ENCODE measurements at regions not wholly inside any gene's neighbourhood (a gene's known extent, or its start where the extent isn't known, plus 50 kb on each side); places are given as distances from the start of the nearest gene placed in this dataset.
A peak's percentile ranks its signal among the peaks of the same experiment; 100 is the strongest.

GRCh38 chr3:182709306-182709705 lies 84.0 kb upstream of the ATP11B start:
- Histone ChIP-seq H3K9me3 (ENCODE audit: control extremely low read depth in 1 of 5, control insufficient read depth in 4 of 5, insufficient read depth in 2 of 5, low read depth in 1 of 5, low read length in 4 of 5) (no peaks in the 10 kb centered on the region), H3K4me1 (ENCODE audit: control extremely low read depth in 1 of 4, control insufficient read depth in 4 of 4, insufficient read depth in 4 of 4, low read length in 3 of 4) (peaks cover 0 to 3% (median 2%) of the 10 kb centered on the region in 4 experiments), H3K4me3 (ENCODE audit: control insufficient read depth in 1 of 7, extremely low read depth in 1 of 7, insufficient read depth in 4 of 7, low read depth in 2 of 7, low read length in 6 of 7) (no peak overlapping the region), H3K27me3 (replicated peaks in 2 of 5; ENCODE audit: control insufficient read depth in 4 of 5, insufficient read depth in 5 of 5, low read length in 4 of 5) (no peaks in the 10 kb centered on the region), H3K27ac (ENCODE audit: insufficient read depth in 1 of 2, low read depth in 1 of 2, low read length in 2 of 2, poor library complexity in 1 of 2, severe bottlenecking in 2 of 2) (no peak overlapping the region), H3K36me3 (ENCODE audit: control insufficient read depth in 4 of 4, insufficient read depth in 4 of 4, low read length in 3 of 4) (no peaks in the 10 kb centered on the region)
- POLR2A ChIA-PET, result no interaction called here
- no peak for DNase-seq
- CTCF ChIA-PET, result interaction anchor here (0.6 to 2.3 kb wide), 5 partner anchors 10 to 128 kb away, joined by 3 to 8 read pairs (median 4); no protein-coding TSS in a partner anchor
- WGBS (ENCODE audit: insufficient coverage), result 87% methylated on average over 6 of the region's 6 CpGs

- Histone ChIP-seq H3K27ac (ENCODE audit: insufficient read depth in 1 of 2, low read depth in 1 of 2, low read length in 2 of 2, poor library complexity in 1 of 2, severe bottlenecking in 2 of 2) (no peak overlapping the region), H3K27me3 (replicated peaks in 2 of 5; ENCODE audit: control insufficient read depth in 4 of 5, insufficient read depth in 5 of 5, low read length in 4 of 5) (no peaks in the 10 kb centered on the region), H3K9me3 (ENCODE audit: control extremely low read depth in 1 of 5, control insufficient read depth in 4 of 5, insufficient read depth in 2 of 5, low read depth in 1 of 5, low read length in 4 of 5) (no peaks in the 10 kb centered on the region), H3K4me1 (ENCODE audit: control extremely low read depth in 1 of 4, control insufficient read depth in 4 of 4, insufficient read depth in 4 of 4, low read length in 3 of 4) (peaks cover 0 to 5% (median 3%) of the 10 kb centered on the region in 4 experiments), H3K36me3 (ENCODE audit: control insufficient read depth in 4 of 4, insufficient read depth in 4 of 4, low read length in 3 of 4) (no peaks in the 10 kb centered on the region), H3K4me3 (ENCODE audit: control insufficient read depth in 1 of 7, extremely low read depth in 1 of 7, insufficient read depth in 4 of 7, low read depth in 2 of 7, low read length in 6 of 7) (no peak overlapping the region)
- peak; percentile 24 to 59 (median 49) for DNase-seq
- WGBS (ENCODE audit: insufficient coverage), result 47% methylated on average over 3 of the region's 7 CpGs
- ChIA-PET POLR2A (no interaction called here), CTCF (interaction anchor here (1.3 to 8.3 kb wide), 9 partner anchors 9 to 468 kb away, joined by 3 to 67 read pairs (median 6); no protein-coding TSS in a partner anchor)
Measured at GRCh38 chr3:182710557-182711157, 82.6 kb upstream of the ATP11B start.

- WGBS (ENCODE audit: insufficient coverage), result 96% methylated on average over 3 of the region's 3 CpGs
Measured at GRCh38 chr3:182711261-182711683, 82.0 kb upstream of the ATP11B start.

GRCh38 chr3:182711853-182712252 lies 81.5 kb upstream of the ATP11B start:
- Histone ChIP-seq H3K27me3 (replicated peaks in 2 of 5; ENCODE audit: control insufficient read depth in 4 of 5, insufficient read depth in 5 of 5, low read length in 4 of 5) (no peaks in the 10 kb centered on the region), H3K4me1 (ENCODE audit: control extremely low read depth in 1 of 4, control insufficient read depth in 4 of 4, insufficient read depth in 4 of 4, low read length in 3 of 4) (peaks cover 2 to 14% (median 9%) of the 10 kb centered on the region in 4 experiments), H3K36me3 (ENCODE audit: control insufficient read depth in 4 of 4, insufficient read depth in 4 of 4, low read length in 3 of 4) (no peaks in the 10 kb centered on the region), H3K4me3 (ENCODE audit: control insufficient read depth in 1 of 7, extremely low read depth in 1 of 7, insufficient read depth in 4 of 7, low read depth in 2 of 7, low read length in 6 of 7) (no peak overlapping the region), H3K9me3 (ENCODE audit: control extremely low read depth in 1 of 5, control insufficient read depth in 4 of 5, insufficient read depth in 2 of 5, low read depth in 1 of 5, low read length in 4 of 5) (no peaks in the 10 kb centered on the region), H3K27ac (ENCODE audit: insufficient read depth in 1 of 2, low read depth in 1 of 2, low read length in 2 of 2, poor library complexity in 1 of 2, severe bottlenecking in 2 of 2) (no peak overlapping the region)
- ChIA-PET POLR2A (no interaction called here), CTCF (interaction anchor here (0.8 to 8.3 kb wide), 12 partner anchors 9 to 467 kb away, joined by 3 to 67 read pairs (median 4); no protein-coding TSS in a partner anchor)
- WGBS (ENCODE audit: insufficient coverage), result 100% methylated on average over 1 of the region's 2 CpGs
- no peak for DNase-seq

More at GRCh38 chr3:182711261-182711683, 82.0 kb upstream of the ATP11B start:
- ChIA-PET POLR2A (no interaction called here), CTCF (interaction anchor here (0.8 to 8.3 kb wide), 12 partner anchors 8 to 468 kb away, joined by 3 to 67 read pairs (median 4); no protein-coding TSS in a partner anchor)
- no peaks in the 10 kb centered on the region for H3K36me3 ChIP-seq (ENCODE audit: control insufficient read depth in 4 of 4, insufficient read depth in 4 of 4, low read length in 3 of 4)
- H3K27ac ChIP-seq (ENCODE audit: insufficient read depth in 1 of 2, low read depth in 1 of 2, low read length in 2 of 2, poor library complexity in 1 of 2, severe bottlenecking in 2 of 2), result no peak overlapping the region
- H3K4me3 ChIP-seq (ENCODE audit: control insufficient read depth in 1 of 7, extremely low read depth in 1 of 7, insufficient read depth in 4 of 7, low read depth in 2 of 7, low read length in 6 of 7), result no peak overlapping the region
- H3K9me3 ChIP-seq (ENCODE audit: control extremely low read depth in 1 of 5, control insufficient read depth in 4 of 5, insufficient read depth in 2 of 5, low read depth in 1 of 5, low read length in 4 of 5), result no peaks in the 10 kb centered on the region
- no peak for DNase-seq
- H3K27me3 ChIP-seq (replicated peaks in 2 of 5; ENCODE audit: control insufficient read depth in 4 of 5, insufficient read depth in 5 of 5, low read length in 4 of 5), result no peaks in the 10 kb centered on the region
- peaks cover 2 to 9% (median 6%) of the 10 kb centered on the region in 4 experiments for H3K4me1 ChIP-seq (ENCODE audit: control extremely low read depth in 1 of 4, control insufficient read depth in 4 of 4, insufficient read depth in 4 of 4, low read length in 3 of 4)

GRCh38 chr3:182713111-182713510 lies 80.2 kb upstream of the ATP11B start:
- H3K27ac ChIP-seq (ENCODE audit: insufficient read depth in 1 of 2, low read depth in 1 of 2, low read length in 2 of 2, poor library complexity in 1 of 2, severe bottlenecking in 2 of 2), result no peak overlapping the region
- CTCF ChIA-PET, result interaction anchor here (0.9 to 8.3 kb wide), 9 partner anchors 10 to 177 kb away, joined by 3 to 67 read pairs (median 5); no protein-coding TSS in a partner anchor
- DNase-seq, result no peak
- no CpG with 5 or more reads among the region's 3 CpGs for WGBS (ENCODE audit: insufficient coverage)
- H3K27me3 ChIP-seq (replicated peaks in 2 of 5; ENCODE audit: control insufficient read depth in 4 of 5, insufficient read depth in 5 of 5, low read length in 4 of 5), result no peaks in the 10 kb centered on the region
- POLR2A ChIA-PET, result no interaction called here
- peaks cover 2 to 14% (median 9%) of the 10 kb centered on the region in 4 experiments for H3K4me1 ChIP-seq (ENCODE audit: control extremely low read depth in 1 of 4, control insufficient read depth in 4 of 4, insufficient read depth in 4 of 4, low read length in 3 of 4)
- H3K36me3 ChIP-seq (ENCODE audit: control insufficient read depth in 4 of 4, insufficient read depth in 4 of 4, low read length in 3 of 4), result no peaks in the 10 kb centered on the region
- no peak overlapping the region for H3K4me3 ChIP-seq (ENCODE audit: control insufficient read depth in 1 of 7, extremely low read depth in 1 of 7, insufficient read depth in 4 of 7, low read depth in 2 of 7, low read length in 6 of 7)
- H3K9me3 ChIP-seq (ENCODE audit: control extremely low read depth in 1 of 5, control insufficient read depth in 4 of 5, insufficient read depth in 2 of 5, low read depth in 1 of 5, low read length in 4 of 5), result no peaks in the 10 kb centered on the region

- H3K9me3 ChIP-seq (ENCODE audit: control extremely low read depth in 1 of 5, control insufficient read depth in 4 of 5, insufficient read depth in 2 of 5, low read depth in 1 of 5, low read length in 4 of 5), result no peaks in the 10 kb centered on the region
- ChIA-PET CTCF (interaction anchor here (0.6 to 8.3 kb wide), 23 partner anchors 9 to 372 kb away, joined by 3 to 67 read pairs (median 4); no protein-coding TSS in a partner anchor), POLR2A (interaction anchor here (0.6 kb wide), 1 partner anchor 79 kb away, joined by 3 read pairs; the partner anchor contains the start of gene ATP11B)
- no CpG with 5 or more reads among the region's 4 CpGs for WGBS (ENCODE audit: insufficient coverage)
- no peak overlapping the region for H3K4me3 ChIP-seq (ENCODE audit: control insufficient read depth in 1 of 7, extremely low read depth in 1 of 7, insufficient read depth in 4 of 7, low read depth in 2 of 7, low read length in 6 of 7)
- no peaks in the 10 kb centered on the region for H3K36me3 ChIP-seq (ENCODE audit: control insufficient read depth in 4 of 4, insufficient read depth in 4 of 4, low read length in 3 of 4)
- H3K4me1 ChIP-seq (ENCODE audit: control extremely low read depth in 1 of 4, control insufficient read depth in 4 of 4, insufficient read depth in 4 of 4, low read length in 3 of 4), result peaks cover 2 to 14% (median 9%) of the 10 kb centered on the region in 4 experiments
- no peak overlapping the region for H3K27ac ChIP-seq (ENCODE audit: insufficient read depth in 1 of 2, low read depth in 1 of 2, low read length in 2 of 2, poor library complexity in 1 of 2, severe bottlenecking in 2 of 2)
- no peaks in the 10 kb centered on the region for H3K27me3 ChIP-seq (replicated peaks in 2 of 5; ENCODE audit: control insufficient read depth in 4 of 5, insufficient read depth in 5 of 5, low read length in 4 of 5)
- peak; percentile 65 to 74 (median 72) for DNase-seq
Measured at GRCh38 chr3:182713743-182714517, 79.4 kb upstream of the ATP11B start.

All from common myeloid progenitor, CD34-positive (primary cell).